RPMI8226 (cell line): ENCODE measurements at regions not wholly inside any gene's neighbourhood (a gene's known extent, or its start where the extent isn't known, plus 50 kb on each side); places are given as distances from the start of the nearest gene placed in this dataset.

Experiments used
- DNase-seq: peaks from one replicate; pipeline ENCODE4 v3.0.0-alpha.2; 2015

- no peak for DNase-seq
Observed at GRCh38 chr21:21730512-21730911, 732.3 kb downstream of the NCAM2 start.

- no peak for DNase-seq
Observed at GRCh38 chr21:21731626-21732025, 733.4 kb downstream of the NCAM2 start.

GRCh38 chr21:21734088-21734487 is 735.9 kb downstream of the NCAM2 start:
- no peak for DNase-seq

GRCh38 chr21:21737186-21737585 is 739.0 kb downstream of the NCAM2 start:
- no peak for DNase-seq

GRCh38 chr21:21740207-21740606 is 742.0 kb downstream of the NCAM2 start:
- DNase-seq = no peak

- no peak for DNase-seq
Observed at GRCh38 chr21:21750124-21750825, 752.1 kb downstream of the NCAM2 start.

- DNase-seq = peak; percentile 30
Observed at GRCh38 chr21:21751286-21751685, 753.1 kb downstream of the NCAM2 start.

- DNase-seq = no peak
Observed at GRCh38 chr21:21762855-21763254, 764.6 kb downstream of the NCAM2 start.

GRCh38 chr21:21764281-21764680 is 766.1 kb downstream of the NCAM2 start:
- DNase-seq = no peak

- no peak for DNase-seq
Observed at GRCh38 chr21:21767276-21767675, 769.1 kb downstream of the NCAM2 start.

- no peak for DNase-seq
Observed at GRCh38 chr21:21788591-21788990, 790.4 kb downstream of the NCAM2 start.

GRCh38 chr21:21801921-21802320 is 803.7 kb downstream of the NCAM2 start:
- no peak for DNase-seq

GRCh38 chr21:21806711-21807597 is 808.7 kb downstream of the NCAM2 start:
- no peak for DNase-seq

- DNase-seq = no peak
Observed at GRCh38 chr21:21807598-21807903, 809.3 kb downstream of the NCAM2 start.

- DNase-seq = no peak
Observed at GRCh38 chr21:21813289-21813688, 815.1 kb downstream of the NCAM2 start.

- DNase-seq = no peak
Observed at GRCh38 chr21:21813934-21814333, 815.7 kb downstream of the NCAM2 start.

GRCh38 chr21:21816778-21817177 is 818.6 kb downstream of the NCAM2 start:
- DNase-seq = no peak

GRCh38 chr21:21818898-21819297 is 820.7 kb downstream of the NCAM2 start:
- DNase-seq = no peak

GRCh38 chr21:21828130-21828529 is 829.9 kb downstream of the NCAM2 start:
- DNase-seq = no peak

- DNase-seq = no peak
Observed at GRCh38 chr21:21831036-21831435, 832.8 kb downstream of the NCAM2 start.

- no peak for DNase-seq
Observed at GRCh38 chr21:21845901-21846300, 847.7 kb downstream of the NCAM2 start.

- no peak for DNase-seq
Observed at GRCh38 chr21:21851205-21851604, 853.0 kb downstream of the NCAM2 start.

- DNase-seq = no peak
Observed at GRCh38 chr21:21851657-21852056, 853.4 kb downstream of the NCAM2 start.
